ENCODE measurements at regions not wholly inside any gene's neighbourhood (a gene's known extent, or its start where the extent isn't known, plus 50 kb on each side); places are given as distances from the start of the nearest gene placed in this dataset.

DNA sequence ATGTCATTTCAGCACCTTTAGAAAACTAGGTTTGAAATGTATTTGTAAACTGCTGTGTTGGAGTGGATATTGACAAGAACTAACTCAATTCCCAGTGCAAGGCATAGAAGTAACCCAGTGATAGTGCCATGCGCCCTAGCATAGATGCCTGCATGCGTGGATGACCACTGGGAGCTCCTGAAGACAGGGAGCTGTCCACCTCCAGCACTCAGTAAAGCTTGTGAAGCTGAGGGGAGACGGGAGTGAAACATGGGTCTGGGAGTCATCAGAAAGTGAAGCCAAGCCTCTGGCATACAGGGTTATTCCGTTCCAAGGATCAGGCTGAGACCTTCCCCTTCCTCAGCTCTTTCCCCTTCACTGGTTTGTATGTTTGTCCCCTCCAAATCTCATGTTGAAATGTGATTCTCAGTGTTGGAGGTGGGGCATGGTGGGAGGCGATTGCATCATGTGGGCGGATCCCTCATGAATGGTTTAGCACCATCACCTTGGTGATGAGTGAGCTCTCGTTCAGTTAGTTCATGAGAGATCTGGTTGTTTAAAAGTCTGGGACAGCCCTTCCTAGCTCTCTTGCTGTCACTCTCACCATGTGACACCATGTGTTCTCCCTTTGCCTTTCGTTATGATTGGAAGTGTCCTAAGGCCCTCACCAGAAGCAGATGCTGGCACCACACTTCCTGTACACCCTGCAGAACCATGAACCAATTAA lies 146.5 kb upstream of the FERMT1 start:
- no peak overlapping the region for H3K4me3 Mint-ChIP-seq
- no peaks in the 10 kb centered on the region for H3K36me3 Mint-ChIP-seq (ENCODE audit: low read depth)
- peaks cover 4% of the 10 kb centered on the region for H3K27me3 Mint-ChIP-seq
- no peaks in the 10 kb centered on the region for H3K9me3 Mint-ChIP-seq
- H3K27ac Mint-ChIP-seq = no peak overlapping the region
- H3K4me1 Mint-ChIP-seq (ENCODE audit: low read depth) = peaks cover 5% of the 10 kb centered on the region

DNA sequence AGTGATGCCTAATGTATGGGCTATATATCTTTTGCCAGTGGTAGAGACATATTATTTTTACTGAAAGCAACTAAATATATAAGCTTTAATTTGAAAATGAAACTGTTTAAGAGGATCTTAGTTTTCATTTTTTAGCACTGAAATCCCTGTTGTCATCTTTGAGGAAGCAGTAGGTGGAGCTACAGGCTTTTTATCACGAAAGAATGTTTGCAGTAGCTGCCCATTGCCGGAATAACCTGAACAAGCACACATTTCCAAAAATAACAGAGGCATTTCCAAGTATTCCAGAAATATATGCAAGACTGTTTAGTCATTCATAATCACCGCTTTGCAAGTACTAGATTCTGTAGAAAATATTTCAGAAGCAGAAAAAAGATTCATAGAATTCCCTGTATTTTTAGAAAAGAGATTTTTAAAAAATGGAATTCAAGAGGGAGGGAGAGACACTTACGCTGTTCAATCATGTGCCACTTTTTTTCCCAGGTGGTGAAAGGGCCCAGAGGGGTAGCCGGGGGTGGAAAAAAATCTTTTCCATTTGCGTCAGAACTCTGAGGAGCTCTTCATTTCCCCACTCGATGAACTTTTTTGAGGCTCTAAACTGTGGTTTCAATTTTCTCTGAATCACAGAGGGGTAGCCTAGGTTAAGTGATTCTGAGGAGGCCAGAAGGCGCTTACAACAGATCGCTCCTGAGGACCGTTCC lies 142.5 kb upstream of the FERMT1 start:
- Mint-ChIP-seq H3K27ac (peak overlapping the region; percentile 4), H3K4me3 (no peak overlapping the region), H3K36me3 (ENCODE audit: low read depth) (no peaks in the 10 kb centered on the region), H3K27me3 (peaks cover 4% of the 10 kb centered on the region), H3K4me1 (ENCODE audit: low read depth) (peaks cover 5% of the 10 kb centered on the region), H3K9me3 (no peaks in the 10 kb centered on the region)

DNA sequence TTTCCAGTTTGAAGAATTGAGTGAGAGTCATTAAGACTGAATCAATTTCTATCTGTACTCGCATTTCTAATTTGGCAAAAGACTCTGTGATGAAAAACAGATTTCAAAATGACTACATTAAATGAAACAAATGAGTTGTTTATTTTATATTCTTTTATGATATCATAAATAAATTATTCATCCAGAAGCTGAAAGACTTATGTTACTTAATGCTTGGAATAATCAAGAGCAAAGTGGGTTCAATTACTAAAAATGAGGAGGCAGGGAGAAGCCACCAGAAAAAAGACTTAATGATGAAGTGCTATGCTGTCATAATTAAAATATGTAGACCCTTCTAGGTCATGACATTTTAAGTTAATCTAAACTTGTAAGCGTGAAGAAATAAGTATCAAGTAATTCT lies 130.6 kb upstream of the FERMT1 start:
- Mint-ChIP-seq H3K27ac (no peak overlapping the region), H3K4me1 (ENCODE audit: low read depth) (no peaks in the 10 kb centered on the region), H3K9me3 (no peaks in the 10 kb centered on the region)

DNA sequence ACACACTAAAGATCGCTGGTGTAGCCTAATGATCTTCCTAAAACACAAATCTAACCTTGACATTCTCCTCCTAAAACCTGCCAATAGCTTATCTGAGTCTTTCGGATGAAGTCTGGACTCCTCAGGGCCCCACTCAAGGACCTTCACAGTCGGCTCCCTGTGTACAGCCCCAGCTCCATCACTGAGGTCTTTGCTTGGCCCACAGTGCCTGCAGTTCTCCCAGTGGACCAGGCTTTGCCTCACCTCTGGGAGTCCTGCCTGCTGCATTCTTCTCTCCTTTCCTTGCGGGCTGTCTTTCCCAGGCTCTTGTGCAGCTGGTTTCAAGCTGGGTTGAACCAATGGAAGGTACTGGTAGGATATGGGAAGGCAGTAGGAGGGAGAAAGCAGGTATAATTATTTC lies 122.6 kb upstream of the FERMT1 start:
- no peaks in the 10 kb centered on the region for H3K36me3 Mint-ChIP-seq (ENCODE audit: low read depth)
- H3K9me3 Mint-ChIP-seq = peaks cover 3% of the 10 kb centered on the region
- H3K4me3 Mint-ChIP-seq = no peak overlapping the region
- H3K27ac Mint-ChIP-seq = no peak overlapping the region
- no peaks in the 10 kb centered on the region for H3K4me1 Mint-ChIP-seq (ENCODE audit: low read depth)
- no peaks in the 10 kb centered on the region for H3K27me3 Mint-ChIP-seq

More for the DNA sequence above, 130.6 kb upstream of the FERMT1 start:
- Mint-ChIP-seq H3K27me3 (peaks cover 14% of the 10 kb centered on the region), H3K4me3 (no peak overlapping the region), H3K36me3 (ENCODE audit: low read depth) (no peaks in the 10 kb centered on the region)

GRCh38 chr20:6241591-6241990 lies 118.8 kb upstream of the FERMT1 start:
- no peak overlapping the region for H3K27ac Mint-ChIP-seq
- H3K4me3 Mint-ChIP-seq = no peak overlapping the region
- no peaks in the 10 kb centered on the region for H3K4me1 Mint-ChIP-seq (ENCODE audit: low read depth)
- peaks cover 8% of the 10 kb centered on the region for H3K9me3 Mint-ChIP-seq
- no peaks in the 10 kb centered on the region for H3K27me3 Mint-ChIP-seq
- no peaks in the 10 kb centered on the region for H3K36me3 Mint-ChIP-seq (ENCODE audit: low read depth)

DNA sequence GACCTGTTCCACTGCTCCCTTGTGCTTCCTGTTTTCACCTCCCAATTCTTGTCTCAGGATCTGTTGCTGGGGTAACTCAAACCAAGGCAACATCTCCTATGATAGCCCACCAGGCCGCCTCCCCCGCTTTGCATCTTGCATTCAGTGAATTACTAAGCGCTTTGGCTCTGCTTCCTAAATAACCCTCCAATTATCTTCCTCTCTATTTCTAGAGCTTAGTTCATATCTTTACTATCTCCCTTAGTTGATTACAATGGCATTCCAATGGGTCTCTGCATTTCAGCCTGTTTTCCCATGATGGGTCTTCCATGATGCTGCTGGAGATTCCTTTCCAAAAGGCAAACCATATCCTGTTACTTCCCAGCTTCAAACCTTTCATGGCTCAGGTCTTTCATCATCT lies 117.2 kb upstream of the FERMT1 start:
- Mint-ChIP-seq H3K27me3 (no peaks in the 10 kb centered on the region), H3K36me3 (ENCODE audit: low read depth) (no peaks in the 10 kb centered on the region), H3K4me3 (no peak overlapping the region), H3K4me1 (ENCODE audit: low read depth) (no peaks in the 10 kb centered on the region), H3K9me3 (peaks cover 12% of the 10 kb centered on the region), H3K27ac (no peak overlapping the region)

DNA sequence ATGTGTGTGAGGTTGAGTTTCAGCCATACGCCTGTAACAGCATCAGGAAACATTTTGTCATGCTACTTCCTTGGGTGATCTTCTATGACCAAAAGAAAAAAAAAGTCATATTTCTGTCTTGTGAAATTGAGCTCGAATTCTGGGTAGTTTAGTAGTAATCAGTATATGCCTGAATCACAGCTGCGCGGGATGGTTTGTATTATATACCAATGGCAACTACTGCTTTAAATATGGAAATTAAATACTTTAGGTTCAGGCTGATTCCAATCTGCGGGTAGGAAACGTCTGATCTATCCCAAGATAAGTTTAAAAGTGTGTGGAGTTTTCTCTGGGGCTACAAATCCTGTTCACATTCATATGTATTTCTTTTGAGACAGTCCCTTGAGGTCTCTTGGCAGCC lies 115.6 kb upstream of the FERMT1 start:
- Mint-ChIP-seq H3K27ac (no peak overlapping the region), H3K4me1 (ENCODE audit: low read depth) (no peaks in the 10 kb centered on the region), H3K9me3 (peaks cover 12% of the 10 kb centered on the region), H3K27me3 (no peaks in the 10 kb centered on the region), H3K36me3 (ENCODE audit: low read depth) (no peaks in the 10 kb centered on the region), H3K4me3 (no peak overlapping the region)

GRCh38 chr20:6235510-6235909 lies 112.7 kb upstream of the FERMT1 start:
- H3K4me1 Mint-ChIP-seq (ENCODE audit: low read depth) = no peaks in the 10 kb centered on the region
- no peak overlapping the region for H3K4me3 Mint-ChIP-seq
- no peak overlapping the region for H3K27ac Mint-ChIP-seq
- peaks cover 13% of the 10 kb centered on the region for H3K9me3 Mint-ChIP-seq
- H3K36me3 Mint-ChIP-seq (ENCODE audit: low read depth) = no peaks in the 10 kb centered on the region
- H3K27me3 Mint-ChIP-seq = no peaks in the 10 kb centered on the region

DNA sequence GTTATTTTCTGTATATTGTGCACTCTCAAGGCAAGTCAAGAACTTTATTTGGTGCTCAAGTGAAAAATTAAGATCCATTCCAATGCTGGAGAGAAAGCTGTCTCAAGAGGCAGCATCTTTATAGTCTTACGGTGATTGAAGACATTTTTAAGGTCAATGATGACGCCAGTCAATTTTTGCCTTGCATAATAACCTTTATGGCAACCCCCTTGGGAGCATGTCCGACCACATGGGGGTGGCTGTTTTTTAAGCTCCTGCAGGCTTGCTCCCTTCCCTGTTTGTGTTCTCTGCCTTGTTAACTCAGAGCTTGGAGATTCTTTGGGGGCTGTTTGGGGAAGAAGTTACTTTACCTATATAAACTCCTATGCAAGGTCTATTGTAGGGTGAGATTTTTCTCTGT lies 109.6 kb upstream of the FERMT1 start:
- Mint-ChIP-seq H3K27ac (no peak overlapping the region), H3K36me3 (ENCODE audit: low read depth) (no peaks in the 10 kb centered on the region), H3K4me3 (no peak overlapping the region), H3K9me3 (peaks cover 7% of the 10 kb centered on the region), H3K4me1 (ENCODE audit: low read depth) (no peaks in the 10 kb centered on the region), H3K27me3 (no peaks in the 10 kb centered on the region)

DNA sequence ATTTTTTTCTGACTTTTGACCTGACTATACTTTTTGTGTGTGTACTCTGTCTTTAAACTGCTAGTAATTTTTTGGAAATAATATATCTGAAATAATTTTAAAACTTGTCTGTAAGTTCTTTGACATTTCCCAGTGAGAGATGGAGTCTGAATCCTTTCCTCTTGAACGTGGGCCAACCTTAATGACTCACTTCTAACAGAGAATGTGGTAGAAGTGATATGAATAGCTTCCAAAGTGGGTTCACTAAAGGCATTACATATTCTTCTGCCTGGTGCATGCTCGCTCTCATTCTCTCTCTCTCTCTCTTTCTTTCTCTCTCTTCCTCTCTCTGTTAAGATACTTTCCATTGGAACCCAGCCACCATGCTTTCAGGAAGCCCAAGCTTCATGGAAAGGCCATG lies 108.7 kb upstream of the FERMT1 start:
- no peak overlapping the region for H3K27ac Mint-ChIP-seq
- H3K4me3 Mint-ChIP-seq = no peak overlapping the region
- H3K4me1 Mint-ChIP-seq (ENCODE audit: low read depth) = no peaks in the 10 kb centered on the region
- no peaks in the 10 kb centered on the region for H3K36me3 Mint-ChIP-seq (ENCODE audit: low read depth)
- peaks cover 7% of the 10 kb centered on the region for H3K9me3 Mint-ChIP-seq
- peaks cover 4% of the 10 kb centered on the region for H3K27me3 Mint-ChIP-seq

DNA sequence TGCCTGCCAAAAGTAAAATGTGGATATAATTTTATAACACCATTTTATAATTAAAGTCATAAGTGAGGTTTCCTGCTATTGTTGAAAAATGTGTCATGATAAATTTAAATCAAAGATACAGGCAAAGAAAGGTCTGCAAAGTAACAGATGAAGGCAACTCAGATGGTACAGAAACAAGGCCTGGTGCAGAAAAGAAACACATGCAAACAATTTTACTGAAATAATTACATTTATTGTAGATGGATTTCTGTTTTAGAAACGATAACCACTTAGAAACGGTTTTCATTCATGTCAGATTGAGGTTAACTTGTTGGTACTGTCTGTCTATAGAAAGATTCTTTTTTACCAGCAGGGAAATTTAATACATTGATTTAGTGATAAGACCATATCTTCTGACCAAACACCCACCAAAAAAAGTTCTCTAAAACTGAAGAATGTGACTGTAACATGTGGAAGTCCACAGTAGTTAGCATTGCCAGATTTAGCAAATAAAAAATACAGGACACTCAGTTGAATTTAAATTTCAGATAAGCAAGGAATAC lies 105.5 kb upstream of the FERMT1 start:
- Mint-ChIP-seq H3K9me3 (peaks cover 10% of the 10 kb centered on the region), H3K4me3 (no peak overlapping the region), H3K4me1 (ENCODE audit: low read depth) (no peaks in the 10 kb centered on the region), H3K27me3 (peaks cover 4% of the 10 kb centered on the region), H3K36me3 (ENCODE audit: low read depth) (no peaks in the 10 kb centered on the region), H3K27ac (no peak overlapping the region)

GRCh38 chr20:6213311-6213710 lies 90.5 kb upstream of the FERMT1 start:
- Mint-ChIP-seq H3K4me1 (ENCODE audit: low read depth) (no peaks in the 10 kb centered on the region), H3K9me3 (peaks cover 5% of the 10 kb centered on the region), H3K27me3 (peaks cover 4% of the 10 kb centered on the region), H3K27ac (no peak overlapping the region), H3K36me3 (ENCODE audit: low read depth) (no peaks in the 10 kb centered on the region), H3K4me3 (no peak overlapping the region)

DNA sequence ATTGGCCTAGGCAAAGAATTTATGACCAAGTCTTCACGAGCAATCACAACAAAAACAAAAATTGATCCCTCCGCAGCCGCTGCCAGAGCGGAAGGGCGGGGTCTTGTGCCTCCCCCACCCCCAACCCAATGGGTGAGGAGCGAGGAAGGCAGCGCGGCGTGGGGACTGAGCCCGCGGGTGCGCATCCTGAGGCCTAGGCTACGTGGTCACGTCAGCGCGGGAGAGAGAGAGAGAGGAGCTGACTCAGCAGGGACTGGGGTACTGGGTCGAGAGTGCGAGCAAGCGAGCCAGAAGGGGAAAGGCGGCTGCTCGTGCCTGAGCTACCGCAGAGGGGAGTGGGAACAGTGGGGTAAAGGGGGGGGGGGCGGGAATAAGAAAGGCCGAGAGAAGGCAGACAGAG lies 90.1 kb upstream of the FERMT1 start:
- no peak overlapping the region for H3K27ac Mint-ChIP-seq
- H3K9me3 Mint-ChIP-seq = peaks cover 5% of the 10 kb centered on the region
- H3K4me1 Mint-ChIP-seq (ENCODE audit: low read depth) = no peaks in the 10 kb centered on the region
- H3K27me3 Mint-ChIP-seq = peaks cover 4% of the 10 kb centered on the region
- H3K4me3 Mint-ChIP-seq = no peak overlapping the region
- H3K36me3 Mint-ChIP-seq (ENCODE audit: low read depth) = no peaks in the 10 kb centered on the region

DNA sequence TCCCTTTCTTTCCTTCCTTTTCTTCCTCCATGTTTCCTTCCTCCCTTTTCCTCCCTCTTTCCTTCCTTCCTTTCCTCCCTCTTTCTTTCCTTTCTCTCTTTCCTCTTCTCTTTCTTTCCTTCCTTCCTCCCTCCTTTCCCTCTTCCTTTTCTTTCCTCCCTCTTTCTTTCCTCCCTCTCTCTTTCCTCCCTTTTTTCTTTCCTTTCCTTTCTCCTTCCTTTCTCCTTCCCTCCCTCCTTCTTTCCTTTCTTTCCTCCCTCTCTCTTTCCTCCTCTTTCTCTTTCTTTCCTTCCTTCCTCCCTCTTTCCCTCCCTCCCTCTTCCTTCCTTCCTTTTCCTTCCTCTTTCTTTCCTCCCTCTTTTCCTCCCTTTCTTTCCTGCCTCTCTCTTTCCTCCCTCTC lies 86.3 kb upstream of the FERMT1 start:
- Mint-ChIP-seq H3K4me3 (no peak overlapping the region), H3K4me1 (ENCODE audit: low read depth) (no peaks in the 10 kb centered on the region), H3K36me3 (ENCODE audit: low read depth) (no peaks in the 10 kb centered on the region), H3K27me3 (no peaks in the 10 kb centered on the region), H3K27ac (no peak overlapping the region), H3K9me3 (no peaks in the 10 kb centered on the region)

GRCh38 chr20:6200092-6200491 lies 77.3 kb upstream of the FERMT1 start:
- H3K36me3 Mint-ChIP-seq (ENCODE audit: low read depth) = no peaks in the 10 kb centered on the region
- no peaks in the 10 kb centered on the region for H3K9me3 Mint-ChIP-seq
- no peak overlapping the region for H3K4me3 Mint-ChIP-seq
- no peaks in the 10 kb centered on the region for H3K27me3 Mint-ChIP-seq
- H3K27ac Mint-ChIP-seq = no peak overlapping the region
- no peaks in the 10 kb centered on the region for H3K4me1 Mint-ChIP-seq (ENCODE audit: low read depth)

DNA sequence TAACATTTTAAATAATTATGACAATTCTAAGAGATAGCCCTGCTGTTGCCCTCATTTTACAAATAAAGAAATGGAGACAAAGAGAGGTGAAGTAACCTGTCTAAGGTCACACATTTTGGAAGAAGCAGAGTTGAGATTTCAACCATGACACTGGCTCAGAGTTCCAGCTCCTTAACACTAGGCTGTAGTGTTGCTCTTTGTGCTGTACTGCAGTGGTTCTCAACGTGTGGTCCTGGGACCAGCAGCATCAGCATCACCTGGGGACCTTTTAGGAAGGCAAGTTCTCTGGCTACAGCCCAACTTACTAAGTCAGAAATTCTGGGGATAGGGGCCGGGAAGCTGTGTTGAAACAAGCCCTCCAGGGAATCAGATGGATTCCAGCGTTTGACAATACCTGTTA lies 62.4 kb upstream of the FERMT1 start:
- H3K36me3 Mint-ChIP-seq (ENCODE audit: low read depth) = no peaks in the 10 kb centered on the region
- no peaks in the 10 kb centered on the region for H3K4me1 Mint-ChIP-seq (ENCODE audit: low read depth)
- H3K27ac Mint-ChIP-seq = no peak overlapping the region
- H3K9me3 Mint-ChIP-seq = peaks cover 6% of the 10 kb centered on the region
- no peak overlapping the region for H3K4me3 Mint-ChIP-seq
- H3K27me3 Mint-ChIP-seq = peaks cover 22% of the 10 kb centered on the region
